HCT116 (cell line): ENCODE measurements at regions not wholly inside any gene's neighbourhood (a gene's known extent, or its start where the extent isn't known, plus 50 kb on each side); places are given as distances from the start of the nearest gene placed in this dataset.

Source experiments
- ATAC-seq: fragments of 200-7000 bp; cut with Tn5 transposase; 2 replicates; pipeline ENCODE4 v1.9.1; 2020; ENCODE audit warnings: mild to moderate bottlenecking, moderate library complexity
- BruUV-seq: library from RNA; stranded (reverse); fragments of 400-500 nt; replicated peaks from 2 replicates; lab custom pipeline; 2021; lab: Mats Ljungman, UMichigan
- CTCF ChIA-PET: fragments of 300-600 bp; sonication (Branson Sonifier 250); formaldehyde crosslinking; loops from one replicate; lab custom pipeline; 2021; ENCODE audit warnings: antibody characterized with exemption; lab: Charles Lee
- POLR2A ChIA-PET: fragments of 300-600, 350-600 bp; sonication (Branson Sonifier 250); formaldehyde crosslinking; loops from one replicate; lab custom pipeline; 2021; ENCODE audit warnings: antibody characterized with exemption; lab: Charles Lee
- RAD21 ChIA-PET, 2 experiments: fragments of 300-600 bp; sonication (Branson Sonifier 250); formaldehyde crosslinking; loops; one replicate each; lab custom pipeline; 2023; ENCODE audit warnings: low total read pairs in 2 of 2; ENCODE audit not compliant: uncharacterized antibody in 2 of 2, unreplicated experiment in 2 of 2, low non-redundant PET in 1 of 2; lab: Charles Lee
- DNase-seq: peaks from one replicate; pipeline ENCODE4 v3.0.0-alpha.2; 2010; ENCODE audit warnings: low read depth, low spot score
- H2AFZ ChIP-seq: fragments of 200-600 bp; shearing (Covaris generic), sonication (generic); 2 replicates; pipeline ENCODE4 v1.6.1; 2017; ENCODE audit warnings: low read depth, mixed run types, mixed read lengths, antibody characterized with exemption, low read length; ENCODE audit not compliant: poor library complexity, severe bottlenecking
- H3K27ac ChIP-seq: 2 replicates; pipeline ENCODE4 v1.5.1; 2012; ENCODE audit warnings: low read depth, low read length
- H3K27me3 ChIP-seq: fragments of 200-600 bp; sonication (generic); 2 replicates; pipeline ENCODE4 v1.6.1; 2016; ENCODE audit warnings: mixed run types, low read length, mixed read lengths; ENCODE audit not compliant: insufficient read depth
- H3K36me3 ChIP-seq, 2 experiments: fragments of 200-500 bp in 1 of 2; fragments of 200-600 bp in 1 of 2; sonication (Bioruptor generic) in 1 of 2; sonication (generic) in 1 of 2; 2 replicates each; pipeline versions ENCODE4 v1.5.1 to v1.6.1; 2014 to 2016; ENCODE audit warnings: low read length in 2 of 2, inconsistent platforms in 1 of 2, mixed read lengths in 1 of 2, mixed run types in 1 of 2; ENCODE audit not compliant: insufficient read depth in 2 of 2, control insufficient read depth in 1 of 2
- H3K4me1 ChIP-seq, 2 experiments: fragments of 200-600 bp in 1 of 2; sonication (generic) in 1 of 2; 2 replicates each; pipeline versions ENCODE4 v1.5.1 to v1.6.1; 2012 to 2017; ENCODE audit warnings: low read length in 2 of 2, inconsistent platforms in 1 of 2, mild to moderate bottlenecking in 1 of 2, mixed read lengths in 1 of 2, mixed run types in 1 of 2, moderate library complexity in 1 of 2; ENCODE audit not compliant: insufficient read depth in 2 of 2, control insufficient read depth in 1 of 2
- H3K4me2 ChIP-seq: fragments of 200-600 bp; sonication (generic); 2 replicates; pipeline ENCODE4 v1.6.1; 2017; ENCODE audit warnings: mixed run types, low read length, mixed read lengths
- H3K4me3 ChIP-seq, 2 experiments: fragments of 200-600 bp in 1 of 2; sonication (generic) in 1 of 2; replicated peaks in 1 of 2; 2 replicates each; pipeline ENCODE4 v1.5.1; 2011 to 2016; ENCODE audit warnings: low read length in 2 of 2, control low read depth in 1 of 2, low read depth in 1 of 2, mild to moderate bottlenecking in 1 of 2, mixed read lengths in 1 of 2, mixed run types in 1 of 2
- H3K79me2 ChIP-seq: fragments of 200-600 bp; sonication (generic); 2 replicates; pipeline ENCODE4 v1.6.1; 2017; ENCODE audit warnings: mild to moderate bottlenecking, mixed run types, low read length, moderate library complexity, mixed read lengths; ENCODE audit not compliant: insufficient read depth
- H3K9ac ChIP-seq: fragments of 200-600 bp; sonication (generic); 2 replicates; pipeline ENCODE4 v1.6.1; 2016; ENCODE audit warnings: low read length, mixed read lengths
- H3K9me2 ChIP-seq: fragments of 200-600 bp; sonication (generic), shearing (Covaris generic); 2 replicates; pipeline ENCODE4 v1.6.1; 2017; ENCODE audit warnings: mixed run types, mild to moderate bottlenecking, moderate library complexity; ENCODE audit not compliant: insufficient read depth
- H3K9me3 ChIP-seq, 2 experiments: fragments of 200-500 bp in 1 of 2; fragments of 200-600 bp in 1 of 2; sonication (Bioruptor generic) in 1 of 2; sonication (generic) in 1 of 2; 2 replicates each; pipeline ENCODE4 v1.6.1; 2014 to 2017; ENCODE audit warnings: low read length in 2 of 2, mixed read lengths in 2 of 2, inconsistent platforms in 1 of 2, low read depth in 1 of 2, mild to moderate bottlenecking in 1 of 2, mixed run types in 1 of 2, moderate library complexity in 1 of 2; ENCODE audit not compliant: control insufficient read depth in 1 of 2, insufficient read depth in 1 of 2
- H4K20me1 ChIP-seq: fragments of 200-600 bp; sonication (generic), shearing (Covaris generic); 2 replicates; pipeline ENCODE4 v1.6.1; 2017; ENCODE audit warnings: mixed run types, mild to moderate bottlenecking, moderate library complexity; ENCODE audit not compliant: insufficient read depth
- CBX3 ChIP-seq: IDR thresholded peaks from 2 replicates; pipeline ENCODE4 v1.6.1; 2012; ENCODE audit warnings: low read depth
- EGR1 ChIP-seq: IDR thresholded peaks from 2 replicates; pipeline ENCODE4 v1.6.1; 2012; ENCODE audit warnings: low read depth
- ELF1 ChIP-seq: IDR thresholded peaks from 2 replicates; pipeline ENCODE4 v1.6.1; 2012; ENCODE audit warnings: low read depth, borderline replicate concordance
- EZH2 ChIP-seq: fragments of 200-600 bp; sonication (generic); IDR thresholded peaks from 2 replicates; pipeline ENCODE4 v1.6.1; 2017; ENCODE audit warnings: antibody characterized with exemption, mixed run types
- EZH2phosphoT487 ChIP-seq: fragments of 200-600 bp; IDR thresholded peaks from 2 replicates; pipeline ENCODE4 v1.6.1; 2018; ENCODE audit warnings: antibody characterized with exemption, borderline replicate concordance
- FOSL1 ChIP-seq: IDR thresholded peaks from 2 replicates; pipeline ENCODE4 v1.6.1; 2012; ENCODE audit warnings: low read depth
- JUND ChIP-seq: IDR thresholded peaks from 2 replicates; pipeline ENCODE4 v1.6.1; 2012
- POLR2AphosphoS5 ChIP-seq: IDR thresholded peaks from 2 replicates; pipeline ENCODE4 v1.6.1; 2011; ENCODE audit warnings: mild to moderate bottlenecking, low read depth, low read length, moderate library complexity
- SIN3A ChIP-seq: IDR thresholded peaks from 2 replicates; pipeline ENCODE4 v1.6.1; 2012; ENCODE audit warnings: low read depth
- SP1 ChIP-seq: IDR thresholded peaks from 2 replicates; pipeline ENCODE4 v1.6.1; 2012; ENCODE audit warnings: low read depth
- SRF ChIP-seq: IDR thresholded peaks from 2 replicates; pipeline ENCODE4 v1.6.1; 2012; ENCODE audit warnings: low read depth
- TCF7L2 ChIP-seq: IDR thresholded peaks from 2 replicates; pipeline ENCODE4 v1.7.0; 2011; ENCODE audit warnings: borderline replicate concordance, inconsistent platforms; ENCODE audit not compliant: insufficient read depth, insufficient read length; ENCODE audit errors: extremely low read depth
- ZNF274 ChIP-seq: fragments of 200-500 bp; sonication (Bioruptor generic); IDR thresholded peaks from 2 replicates; pipeline ENCODE4 v1.6.1; 2014; ENCODE audit warnings: mild to moderate bottlenecking, low read depth, low read length, inconsistent platforms
- intact Hi-C: fragments of 100-400 bp; cut with micrococcal nuclease; formaldehyde crosslinking; loops from 2 replicates; pipeline ENCODE4 v1.10.0; 2022
- TF ChIP-seq, protein P1 (sequence below): IDR thresholded peaks from 2 replicates; pipeline ENCODE4 v1.6.1; 2012
- TF ChIP-seq, protein P2 (sequence below): IDR thresholded peaks from 2 replicates; pipeline ENCODE4 v1.6.1; 2011; ENCODE audit warnings: mild to moderate bottlenecking, low read length, moderate library complexity; ENCODE audit not compliant: insufficient replicate concordance; ENCODE audit errors: extremely low read depth
- TF ChIP-seq, protein P3 (sequence below), 3 experiments: fragments of 200-600 bp in 1 of 3; sonication (generic) in 1 of 3; IDR thresholded peaks in 2 of 3; conservative IDR thresholded peaks in 1 of 3; 2 replicates each; pipeline ENCODE4 v1.5.1; 2012 to 2017; ENCODE audit warnings: low read depth in 2 of 3, low read length in 2 of 3, antibody characterized with exemption in 1 of 3, borderline replicate concordance in 1 of 3, control low read depth in 1 of 3, mild to moderate bottlenecking in 1 of 3, mixed read lengths in 1 of 3, mixed run types in 1 of 3, moderate library complexity in 1 of 3; ENCODE audit not compliant: insufficient read depth in 1 of 3

DNA sequence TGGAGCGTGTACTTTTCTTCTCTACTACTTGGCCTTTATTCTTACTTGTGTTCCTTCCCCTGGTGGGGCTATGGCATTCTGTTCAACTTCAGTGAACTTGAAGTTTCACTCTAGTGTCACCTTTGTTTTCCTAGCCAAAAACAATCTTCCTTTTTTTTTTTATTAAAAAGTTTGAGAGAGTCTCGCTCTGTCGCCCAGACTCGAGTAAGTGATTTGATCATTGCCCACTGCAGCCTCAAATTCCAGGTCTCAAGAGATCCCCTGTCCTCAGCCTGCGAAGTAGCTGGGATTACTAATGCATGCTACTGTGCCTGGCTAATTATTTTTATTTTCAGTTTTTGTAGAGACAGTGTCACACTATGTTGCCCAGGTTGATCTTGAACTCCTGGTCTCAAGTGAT, 124.8 kb downstream of the SST start (continued):
- TF ChIP-seq FOSL1: no peak
- no peak for TF ChIP-seq SIN3A
- no peak for TF ChIP-seq SP1
- no peak for TF ChIP-seq EZH2phosphoT487
- no peak for TF ChIP-seq ELF1
- TF ChIP-seq, protein P1, sequence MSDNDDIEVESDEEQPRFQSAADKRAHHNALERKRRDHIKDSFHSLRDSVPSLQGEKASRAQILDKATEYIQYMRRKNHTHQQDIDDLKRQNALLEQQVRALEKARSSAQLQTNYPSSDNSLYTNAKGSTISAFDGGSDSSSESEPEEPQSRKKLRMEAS: no peak
- TF ChIP-seq, protein P2, sequence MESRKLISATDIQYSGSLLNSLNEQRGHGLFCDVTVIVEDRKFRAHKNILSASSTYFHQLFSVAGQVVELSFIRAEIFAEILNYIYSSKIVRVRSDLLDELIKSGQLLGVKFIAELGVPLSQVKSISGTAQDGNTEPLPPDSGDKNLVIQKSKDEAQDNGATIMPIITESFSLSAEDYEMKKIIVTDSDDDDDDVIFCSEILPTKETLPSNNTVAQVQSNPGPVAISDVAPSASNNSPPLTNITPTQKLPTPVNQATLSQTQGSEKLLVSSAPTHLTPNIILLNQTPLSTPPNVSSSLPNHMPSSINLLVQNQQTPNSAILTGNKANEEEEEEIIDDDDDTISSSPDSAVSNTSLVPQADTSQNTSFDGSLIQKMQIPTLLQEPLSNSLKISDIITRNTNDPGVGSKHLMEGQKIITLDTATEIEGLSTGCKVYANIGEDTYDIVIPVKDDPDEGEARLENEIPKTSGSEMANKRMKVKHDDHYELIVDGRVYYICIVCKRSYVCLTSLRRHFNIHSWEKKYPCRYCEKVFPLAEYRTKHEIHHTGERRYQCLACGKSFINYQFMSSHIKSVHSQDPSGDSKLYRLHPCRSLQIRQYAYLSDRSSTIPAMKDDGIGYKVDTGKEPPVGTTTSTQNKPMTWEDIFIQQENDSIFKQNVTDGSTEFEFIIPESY: no peak
- TF ChIP-seq ZNF274: no peak
- TF ChIP-seq CBX3: no peak

DNA sequence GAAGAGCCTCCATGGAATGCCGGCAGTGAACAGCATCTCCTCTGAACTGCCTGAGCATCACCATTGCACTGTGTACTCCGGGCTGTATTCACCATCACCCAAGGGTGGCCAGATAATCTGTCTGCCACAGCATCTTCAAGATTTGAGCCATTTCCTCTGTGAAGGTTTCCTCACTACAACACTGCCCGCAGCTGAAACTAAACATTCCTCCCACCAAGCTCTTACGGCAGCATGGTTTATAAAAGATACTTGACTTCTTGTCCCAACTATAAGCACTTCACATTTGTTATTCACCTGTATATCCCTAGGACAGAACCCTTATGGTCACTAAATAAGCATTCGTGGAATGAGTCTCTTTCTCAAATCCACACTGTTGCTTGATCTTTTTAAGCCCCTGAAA, 125.9 kb downstream of the SST start:
- POLR2A ChIA-PET: no interaction called here

More for the DNA sequence above, 125.9 kb downstream of the SST start:
- Histone ChIP-seq H3K79me2 (no peaks in the 10 kb centered on the region), H3K4me2 (no peak overlapping the region), H3K4me1 (no peaks in the 10 kb centered on the region), H3K27ac (no peak overlapping the region), H3K9me3 (no peaks in the 10 kb centered on the region), H3K27me3 (peaks cover 30% of the 10 kb centered on the region), H3K4me3 (no peak overlapping the region), H3K9me2 (no peaks in the 10 kb centered on the region), H2AFZ (no peak overlapping the region), H3K36me3 (no peaks in the 10 kb centered on the region), H4K20me1 (no peaks in the 10 kb centered on the region), H3K9ac (no peak overlapping the region)
- ChIA-PET CTCF (no interaction called here), RAD21 (no interaction called here)
- intact Hi-C loops: no loop called here
- BruUV-seq: no TSS peak
- DNase-seq (no peak), ATAC-seq (no peak)
- TF ChIP-seq TCF7L2 (no peak), ZNF274 (no peak), SIN3A (no peak), SRF (no peak), ELF1 (no peak), EGR1 (no peak), JUND (no peak), EZH2 (no peak), POLR2AphosphoS5 (no peak)
- TF ChIP-seq, protein P3, sequence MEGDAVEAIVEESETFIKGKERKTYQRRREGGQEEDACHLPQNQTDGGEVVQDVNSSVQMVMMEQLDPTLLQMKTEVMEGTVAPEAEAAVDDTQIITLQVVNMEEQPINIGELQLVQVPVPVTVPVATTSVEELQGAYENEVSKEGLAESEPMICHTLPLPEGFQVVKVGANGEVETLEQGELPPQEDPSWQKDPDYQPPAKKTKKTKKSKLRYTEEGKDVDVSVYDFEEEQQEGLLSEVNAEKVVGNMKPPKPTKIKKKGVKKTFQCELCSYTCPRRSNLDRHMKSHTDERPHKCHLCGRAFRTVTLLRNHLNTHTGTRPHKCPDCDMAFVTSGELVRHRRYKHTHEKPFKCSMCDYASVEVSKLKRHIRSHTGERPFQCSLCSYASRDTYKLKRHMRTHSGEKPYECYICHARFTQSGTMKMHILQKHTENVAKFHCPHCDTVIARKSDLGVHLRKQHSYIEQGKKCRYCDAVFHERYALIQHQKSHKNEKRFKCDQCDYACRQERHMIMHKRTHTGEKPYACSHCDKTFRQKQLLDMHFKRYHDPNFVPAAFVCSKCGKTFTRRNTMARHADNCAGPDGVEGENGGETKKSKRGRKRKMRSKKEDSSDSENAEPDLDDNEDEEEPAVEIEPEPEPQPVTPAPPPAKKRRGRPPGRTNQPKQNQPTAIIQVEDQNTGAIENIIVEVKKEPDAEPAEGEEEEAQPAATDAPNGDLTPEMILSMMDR (IDR thresholded peaks at IDR 0.05 in 2 of 3, conservative IDR thresholded peaks at IDR 0.05 in 1 of 3; ENCODE audit: borderline replicate concordance in 1 of 3, insufficient read depth in 1 of 3, low read depth in 2 of 3, low read length in 2 of 3): no peak
